HepG2 (cell line): ENCODE measurements at regions not wholly inside any gene's neighbourhood (a gene's known extent, or its start where the extent isn't known, plus 50 kb on each side); places are given as distances from the start of the nearest gene placed in this dataset.

Source experiments
- BCL3 ChIP-seq: sonication (generic); formaldehyde crosslinking; IDR thresholded peaks from 2 replicates; pipeline ENCODE4 v1.5.1; 2020; ENCODE audit warnings: mild to moderate bottlenecking, missing genetic modification reagents, moderate library complexity
- BHLHE40 ChIP-seq: IDR thresholded peaks from 2 replicates; pipeline ENCODE4 v1.6.1; 2011; ENCODE audit warnings: low read length, improper control_type of control experiment
- DNMT3B ChIP-seq: conservative IDR thresholded peaks from 2 replicates; pipeline ENCODE4 v1.6.1; 2016; ENCODE audit warnings: missing biosample characterization, control low read depth
- FOXA3 ChIP-seq: IDR thresholded peaks from 2 replicates; pipeline ENCODE4 v1.6.1; 2016; ENCODE audit warnings: missing genetic modification reagents, missing compliant biosample characterization
- FOXC1 ChIP-seq: sonication (generic); formaldehyde crosslinking; IDR thresholded peaks from 2 replicates; pipeline ENCODE4 v1.8.0; 2022; ENCODE audit warnings: mild to moderate bottlenecking, missing genetic modification reagents, borderline replicate concordance
- GFI1 ChIP-seq: sonication (generic); formaldehyde crosslinking; IDR thresholded peaks from 2 replicates; pipeline ENCODE4 v1.5.0; 2020; ENCODE audit warnings: missing genetic modification reagents, mild to moderate bottlenecking, borderline replicate concordance
- HIVEP1 ChIP-seq: sonication (generic); formaldehyde crosslinking; IDR thresholded peaks from 2 replicates; pipeline ENCODE4 v1.4.0; 2020; ENCODE audit warnings: mild to moderate bottlenecking, missing genetic modification reagents
- HOXA9 ChIP-seq: sonication (generic); formaldehyde crosslinking; IDR thresholded peaks from 2 replicates; pipeline ENCODE4 v1.8.1; 2022; ENCODE audit warnings: missing genetic modification reagents, mild to moderate bottlenecking, moderate library complexity, borderline replicate concordance
- KAT2B ChIP-seq: fragments of 150-350 bp; IDR thresholded peaks from 2 replicates; pipeline ENCODE4 v1.6.1; 2014; ENCODE audit warnings: low read depth, low read length, borderline replicate concordance
- MAZ ChIP-seq, 2 experiments: sonication (generic) in 1 of 2; formaldehyde crosslinking in 1 of 2; IDR thresholded peaks; 2 replicates each; pipeline versions ENCODE4 v1.5.0 to v1.6.1; 2012 to 2020; ENCODE audit warnings: low read depth in 2 of 2, mild to moderate bottlenecking in 2 of 2, borderline replicate concordance in 1 of 2, improper control_type of control experiment in 1 of 2, low read length in 1 of 2, missing genetic modification reagents in 1 of 2, moderate library complexity in 1 of 2
- NR1H2 ChIP-seq: sonication (generic); formaldehyde crosslinking; IDR thresholded peaks from 2 replicates; pipeline ENCODE4 v1.8.1; 2022; ENCODE audit warnings: low read depth, missing genetic modification reagents, borderline replicate concordance
- NR2F6 ChIP-seq, 2 experiments: IDR thresholded peaks; 2 replicates each; pipeline ENCODE4 v1.6.1; 2016; ENCODE audit warnings: antibody characterized with exemption in 1 of 2, mild to moderate bottlenecking in 1 of 2
- RARA ChIP-seq: IDR thresholded peaks from 2 replicates; pipeline ENCODE4 v1.6.1; 2016; ENCODE audit warnings: missing genetic modification reagents, missing compliant biosample characterization
- RBAK ChIP-seq: sonication (generic); formaldehyde crosslinking; IDR thresholded peaks from 2 replicates; pipeline ENCODE4 v1.5.1; 2020; ENCODE audit warnings: mild to moderate bottlenecking, missing genetic modification reagents
- SIN3B ChIP-seq: fragments of 150-350 bp; IDR thresholded peaks from 2 replicates; pipeline ENCODE4 v1.6.1; 2014; ENCODE audit warnings: low read length
- SKI ChIP-seq: fragments of 450-650 bp; IDR thresholded peaks from one replicate; pipeline ENCODE4 v1.6.1; 2018; ENCODE audit warnings: mild to moderate bottlenecking; ENCODE audit not compliant: partially characterized antibody
- SP140L ChIP-seq: sonication (generic); formaldehyde crosslinking; IDR thresholded peaks from 2 replicates; pipeline ENCODE4 v1.4.0; 2020; ENCODE audit warnings: missing genetic modification reagents, borderline replicate concordance
- SP5 ChIP-seq: IDR thresholded peaks from 2 replicates; pipeline ENCODE4 v1.6.1; 2016; ENCODE audit warnings: low read depth, borderline replicate concordance
- THAP11 ChIP-seq: IDR thresholded peaks from 2 replicates; pipeline ENCODE4 v1.6.1; 2016; ENCODE audit warnings: missing biosample characterization, missing genetic modification reagents
- ZFP36 ChIP-seq: fragments of 150-350 bp; IDR thresholded peaks from 2 replicates; pipeline ENCODE4 v1.6.1; 2018; ENCODE audit warnings: borderline replicate concordance, low read length, low read depth; ENCODE audit not compliant: partially characterized antibody
- ZMYM4 ChIP-seq: sonication (generic); formaldehyde crosslinking; IDR thresholded peaks from 2 replicates; pipeline ENCODE4 v1.8.1; 2023; ENCODE audit warnings: mild to moderate bottlenecking, missing genetic modification reagents
- ZNF207 ChIP-seq: fragments of 450-650 bp; IDR thresholded peaks from 2 replicates; pipeline ENCODE4 v1.6.1; 2016; ENCODE audit warnings: antibody characterized with exemption, borderline replicate concordance
- ZNF644 ChIP-seq: IDR thresholded peaks from 2 replicates; pipeline ENCODE4 v1.6.1; 2016; ENCODE audit warnings: low read depth
- ZNF749 ChIP-seq: sonication (generic); formaldehyde crosslinking; IDR thresholded peaks from 2 replicates; pipeline ENCODE4 v1.8.0; 2022; ENCODE audit warnings: mild to moderate bottlenecking, missing genetic modification reagents, moderate library complexity, borderline replicate concordance
- TF ChIP-seq, protein P1 (sequence below): sonication (generic); formaldehyde crosslinking; IDR thresholded peaks from 2 replicates; pipeline ENCODE4 v1.4.0; 2020; ENCODE audit warnings: missing genetic modification reagents
- TF ChIP-seq, protein P2 (sequence below): sonication (generic); formaldehyde crosslinking; IDR thresholded peaks from 2 replicates; pipeline ENCODE4 v1.5.1; 2020; ENCODE audit warnings: mild to moderate bottlenecking, missing genetic modification reagents, moderate library complexity

- TF ChIP-seq HOXA9 (CRISPR knock-in tag): no peak
- no peak for TF ChIP-seq MAZ (IDR thresholded peaks at IDR 0.05; ENCODE audit: borderline replicate concordance, low read depth, low read length)
- no peak for TF ChIP-seq MAZ (CRISPR knock-in tag; IDR thresholded peaks at IDR 0.05; ENCODE audit: low read depth)
- no peak for TF ChIP-seq SP140L (CRISPR knock-in tag)
- TF ChIP-seq DNMT3B (CRISPR knock-in tag): no peak
- no peak for TF ChIP-seq ZNF749 (CRISPR knock-in tag)
- no peak for TF ChIP-seq HIVEP1 (CRISPR knock-in tag)
- peak; percentile 52; the same call in 1 of the 2 replicates for TF ChIP-seq ZMYM4 (CRISPR knock-in tag)
- no peak for TF ChIP-seq KAT2B
- no peak for TF ChIP-seq NR2F6 (IDR thresholded peaks at IDR 0.05)
- peak; percentile 29; the same call in 1 of the 2 replicates for TF ChIP-seq NR2F6 (CRISPR knock-in tag; IDR thresholded peaks at IDR 0.05)
- no peak for TF ChIP-seq SIN3B
- TF ChIP-seq FOXA3 (CRISPR knock-in tag): peak; percentile 50; the same call in 1 of the 2 replicates
- no peak for TF ChIP-seq BHLHE40
- TF ChIP-seq, protein P1, sequence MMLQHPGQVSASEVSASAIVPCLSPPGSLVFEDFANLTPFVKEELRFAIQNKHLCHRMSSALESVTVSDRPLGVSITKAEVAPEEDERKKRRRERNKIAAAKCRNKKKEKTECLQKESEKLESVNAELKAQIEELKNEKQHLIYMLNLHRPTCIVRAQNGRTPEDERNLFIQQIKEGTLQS (CRISPR knock-in tag): no peak
- no peak for TF ChIP-seq RBAK (CRISPR knock-in tag)
- TF ChIP-seq ZFP36: no peak
- no peak for TF ChIP-seq SKI
- TF ChIP-seq THAP11: no peak
- TF ChIP-seq ZNF207: no peak
- no peak for TF ChIP-seq GFI1 (CRISPR knock-in tag)
- TF ChIP-seq NR1H2: no peak
- no peak for TF ChIP-seq FOXC1
- no peak for TF ChIP-seq SP5
- TF ChIP-seq, protein P2, sequence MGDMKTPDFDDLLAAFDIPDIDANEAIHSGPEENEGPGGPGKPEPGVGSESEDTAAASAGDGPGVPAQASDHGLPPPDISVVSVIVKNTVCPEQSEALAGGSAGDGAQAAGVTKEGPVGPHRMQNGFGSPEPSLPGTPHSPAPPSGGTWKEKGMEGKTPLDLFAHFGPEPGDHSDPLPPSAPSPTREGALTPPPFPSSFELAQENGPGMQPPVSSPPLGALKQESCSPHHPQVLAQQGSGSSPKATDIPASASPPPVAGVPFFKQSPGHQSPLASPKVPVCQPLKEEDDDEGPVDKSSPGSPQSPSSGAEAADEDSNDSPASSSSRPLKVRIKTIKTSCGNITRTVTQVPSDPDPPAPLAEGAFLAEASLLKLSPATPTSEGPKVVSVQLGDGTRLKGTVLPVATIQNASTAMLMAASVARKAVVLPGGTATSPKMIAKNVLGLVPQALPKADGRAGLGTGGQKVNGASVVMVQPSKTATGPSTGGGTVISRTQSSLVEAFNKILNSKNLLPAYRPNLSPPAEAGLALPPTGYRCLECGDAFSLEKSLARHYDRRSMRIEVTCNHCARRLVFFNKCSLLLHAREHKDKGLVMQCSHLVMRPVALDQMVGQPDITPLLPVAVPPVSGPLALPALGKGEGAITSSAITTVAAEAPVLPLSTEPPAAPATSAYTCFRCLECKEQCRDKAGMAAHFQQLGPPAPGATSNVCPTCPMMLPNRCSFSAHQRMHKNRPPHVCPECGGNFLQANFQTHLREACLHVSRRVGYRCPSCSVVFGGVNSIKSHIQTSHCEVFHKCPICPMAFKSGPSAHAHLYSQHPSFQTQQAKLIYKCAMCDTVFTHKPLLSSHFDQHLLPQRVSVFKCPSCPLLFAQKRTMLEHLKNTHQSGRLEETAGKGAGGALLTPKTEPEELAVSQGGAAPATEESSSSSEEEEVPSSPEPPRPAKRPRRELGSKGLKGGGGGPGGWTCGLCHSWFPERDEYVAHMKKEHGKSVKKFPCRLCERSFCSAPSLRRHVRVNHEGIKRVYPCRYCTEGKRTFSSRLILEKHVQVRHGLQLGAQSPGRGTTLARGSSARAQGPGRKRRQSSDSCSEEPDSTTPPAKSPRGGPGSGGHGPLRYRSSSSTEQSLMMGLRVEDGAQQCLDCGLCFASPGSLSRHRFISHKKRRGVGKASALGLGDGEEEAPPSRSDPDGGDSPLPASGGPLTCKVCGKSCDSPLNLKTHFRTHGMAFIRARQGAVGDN (CRISPR knock-in tag): no peak
- peak; percentile 63 for TF ChIP-seq RARA
- TF ChIP-seq BCL3 (CRISPR knock-in tag): no peak
- peak; percentile 43; the same call in 1 of the 2 replicates for TF ChIP-seq ZNF644 (CRISPR knock-in tag)
These were observed 193.8 kb upstream of the ACTBL2 start (continued) for GRCh38 chr5:57676222-57677098.
